ENCODE measurements at regions not wholly inside any gene's neighbourhood (a gene's known extent, or its start where the extent isn't known, plus 50 kb on each side); places are given as distances from the start of the nearest gene placed in this dataset.

DNA sequence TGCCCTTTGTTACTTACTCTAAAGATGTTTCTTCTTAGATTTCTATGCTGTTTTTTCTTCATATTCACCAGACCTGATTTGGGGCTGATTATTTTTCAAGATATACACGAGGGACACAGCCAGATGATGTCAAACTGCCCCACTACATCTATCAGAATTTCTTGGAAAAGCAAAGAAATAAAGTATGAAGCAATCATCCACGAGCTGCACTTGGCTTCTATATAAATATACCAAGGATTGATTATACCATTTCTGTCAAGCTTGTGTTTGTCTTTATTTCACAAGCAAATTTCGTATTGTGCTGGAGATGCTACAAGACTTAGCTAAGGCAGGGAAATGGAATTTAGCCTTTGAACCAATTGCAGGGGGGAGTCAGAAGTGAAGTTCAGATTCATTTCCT is 715.1 kb upstream of the NR2F2 start:
- Histone ChIP-seq H3K4me2 (ENCODE audit: insufficient read depth in 1 of 2, low read depth in 2 of 2, low read length in 2 of 2) (no peak overlapping the region), H3K18ac (ENCODE audit: extremely low read depth, low read length) (no peak overlapping the region), H2BK15ac (ENCODE audit: low read length) (no peak overlapping the region), H3K79me2 (ENCODE audit: control insufficient read depth in 1 of 2, insufficient read depth in 2 of 2, low read length in 2 of 2) (no peaks in the 10 kb centered on the region), H2BK12ac (ENCODE audit: low read depth, low read length) (no peak overlapping the region), H3K4me1 (replicated peaks in 1 of 4; ENCODE audit: control insufficient read depth in 3 of 4, insufficient read depth in 4 of 4, low read length in 3 of 4) (no peaks in the 10 kb centered on the region), H2BK20ac (ENCODE audit: low read length) (no peak overlapping the region), H3K9ac (replicated peaks in 1 of 4; ENCODE audit: extremely low read depth in 1 of 4, low read depth in 3 of 4, low read length in 3 of 4) (no peak overlapping the region), H3K27me3 (replicated peaks in 1 of 4; ENCODE audit: control insufficient read depth in 3 of 4, extremely low read depth in 1 of 4, insufficient read depth in 3 of 4, low read length in 3 of 4) (no peaks in the 10 kb centered on the region), H4K20me1 (replicated peaks in 1 of 2; ENCODE audit: control insufficient read depth in 1 of 2, insufficient read depth in 2 of 2, low read length in 2 of 2) (no peaks in the 10 kb centered on the region), H3K56ac (replicated peaks; ENCODE audit: insufficient read length, low read depth, low read length) (no peak overlapping the region), H3K36me3 (ENCODE audit: control insufficient read depth in 2 of 4, insufficient read depth in 4 of 4, low read length in 3 of 4) (no peaks in the 10 kb centered on the region), H3K4ac (replicated peaks; ENCODE audit: insufficient read length, low read depth, low read length) (no peak overlapping the region), H4K91ac (replicated peaks; ENCODE audit: insufficient read length, low read length) (no peak overlapping the region), H3K4me3 (ENCODE audit: extremely low read depth in 1 of 4, insufficient read depth in 2 of 4, low read depth in 3 of 4, low read length in 4 of 4) (no peak overlapping the region), H2BK5ac (ENCODE audit: low read depth, low read length) (no peak overlapping the region), H3K9me3 (ENCODE audit: insufficient read depth in 2 of 2, low read depth in 1 of 2, low read length in 1 of 2) (no peaks in the 10 kb centered on the region), H2AFZ (ENCODE audit: low read length) (no peak overlapping the region), H2BK120ac (replicated peaks; ENCODE audit: low read depth, low read length) (no peak overlapping the region), H2AK5ac (ENCODE audit: low read depth, low read length) (no peak overlapping the region), H3K23me2 (ENCODE audit: low read depth, low read length) (no peaks in the 10 kb centered on the region), H3K27ac (ENCODE audit: low read depth, low read length) (no peak overlapping the region), H4K5ac (ENCODE audit: insufficient read length, low read depth, low read length) (no peak overlapping the region), H3K14ac (ENCODE audit: insufficient read length) (no peak overlapping the region), H3K79me1 (ENCODE audit: low read depth, low read length) (no peaks in the 10 kb centered on the region), H4K8ac (ENCODE audit: extremely low read depth, insufficient read depth, low read length) (no peak overlapping the region), H3K23ac (ENCODE audit: insufficient read length) (no peak overlapping the region)
- CTCF ChIA-PET (ENCODE audit: partially characterized antibody) = interaction anchor here (0.9 to 1.0 kb wide), 2 partner anchors 18 kb away, joined by 3 to 4 read pairs; no protein-coding TSS in a partner anchor
- DNase-seq (ENCODE audit: low read depth in 1 of 2, low spot score in 2 of 2) = no peak
- no peak for FAIRE-seq
- 81% methylated on average over 3 of the region's 3 CpGs; no CpG with 5 or more reads in 1 of the 2 experiments for WGBS, 2 experiments (ENCODE audit: extremely low coverage in 1 of 2, insufficient coverage in 1 of 2, insufficient read length in 1 of 2, insufficient replicate concordance in 2 of 2, low coverage in 1 of 2, low lambda C conversion rate in 2 of 2, missing lambda C conversion rate in 1 of 2)
- POLR2A ChIA-PET (ENCODE audit: partially characterized antibody) = no interaction called here
- TF ChIP-seq BCL11A (IDR thresholded peaks at IDR 0.05; ENCODE audit: low read depth in 2 of 2, low read length in 2 of 2) (no peak), TCF12 (IDR thresholded peaks at IDR 0.05; ENCODE audit: low read depth, low read length) (no peak), FOSL1 (IDR thresholded peaks at IDR 0.05; ENCODE audit: insufficient read depth, low read depth, low read length) (no peak), SIX5 (IDR thresholded peaks at IDR 0.05; ENCODE audit: low read depth, low read length) (no peak), POLR2A (IDR thresholded peaks at IDR 0.05; ENCODE audit: control extremely low read depth in 1 of 2, low read depth in 2 of 2, low read length in 2 of 2) (no peak), SIN3A (conservative IDR thresholded peaks at IDR 0.05 in 1 of 2, IDR thresholded peaks at IDR 0.05 in 1 of 2; ENCODE audit: low read depth in 1 of 2, low read length in 2 of 2) (no peak), PHF8 (conservative IDR thresholded peaks at IDR 0.05; ENCODE audit: low read depth, low read length) (no peak), CBX8 (IDR thresholded peaks at IDR 0.05; ENCODE audit: borderline replicate concordance, low read depth, low read length) (no peak), NANOG (IDR thresholded peaks at IDR 0.05; ENCODE audit: insufficient read depth, low read depth, low read length, poor library complexity, severe bottlenecking) (no peak), CTBP2 (IDR thresholded peaks at IDR 0.05; ENCODE audit: borderline replicate concordance, insufficient read depth, insufficient read length, low read length) (no peak), SAP30 (IDR thresholded peaks at IDR 0.05; ENCODE audit: insufficient read depth, insufficient replicate concordance, low read length) (no peak), TAF1 (IDR thresholded peaks at IDR 0.05; ENCODE audit: low read depth, low read length) (no peak), HDAC6 (IDR thresholded peaks at IDR 0.05; ENCODE audit: low read depth, low read length) (no peak), SRF (IDR thresholded peaks at IDR 0.05; ENCODE audit: low read depth, low read length) (no peak), CREB1 (IDR thresholded peaks at IDR 0.05) (no peak)

All from H1 (cell line).